Activated CD4-positive, alpha-beta T cell treated with anti-CD3 and anti-CD28 coated beads, Interleukin-2, Interleukin-4, amounts not matched to agents 100 ng/mL and 50 ng/mL, durations not matched to agents 16 hours and 8 hours (primary cell): ENCODE measurements at regions not wholly inside any gene's neighbourhood (a gene's known extent, or its start where the extent isn't known, plus 50 kb on each side); places are given as distances from the start of the nearest gene placed in this dataset.

Experiments used
- DNase-seq: peaks from one replicate; pipeline ENCODE4 v3.0.0-alpha.2; 2020; ENCODE audit warnings: low spot score

DNA sequence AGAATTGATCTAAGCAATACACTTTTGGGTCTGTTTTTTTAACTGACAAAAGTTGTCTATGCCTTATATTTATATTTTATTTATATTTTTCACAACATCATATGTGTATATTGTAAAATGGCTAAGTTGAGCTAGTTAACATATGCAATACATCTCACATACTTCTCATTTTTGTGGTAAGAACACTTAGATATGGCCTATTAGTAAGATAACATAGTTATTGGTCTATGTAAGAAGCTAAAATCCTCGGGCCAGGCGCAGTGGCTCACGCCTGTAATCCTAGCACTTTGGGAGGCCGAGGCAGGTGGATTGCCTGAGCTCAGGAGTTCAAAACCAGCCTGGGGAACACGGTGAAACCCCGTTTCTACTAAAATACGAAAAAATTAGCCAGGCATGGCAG lies 275.6 kb upstream of the ID2 start:
- no peak for DNase-seq

DNA sequence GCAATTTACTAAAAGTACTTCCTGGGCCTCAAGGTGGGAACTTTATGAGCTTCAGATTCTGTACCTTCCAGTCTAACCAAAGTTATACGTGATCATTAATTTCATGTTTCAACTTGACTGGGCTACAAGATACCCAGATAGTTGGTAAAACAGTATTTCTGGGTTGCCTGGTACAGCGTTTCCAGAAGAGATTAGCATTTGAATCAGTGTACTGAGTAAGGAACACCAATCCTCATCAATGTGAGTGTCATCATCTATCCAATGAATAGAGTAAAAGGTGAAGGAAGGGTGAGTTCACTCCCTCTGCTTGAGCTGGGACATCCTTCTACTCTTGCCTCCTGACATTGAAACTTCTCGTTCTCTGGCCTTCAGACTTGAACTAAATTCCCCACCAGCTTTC lies 274.5 kb upstream of the ID2 start:
- no peak for DNase-seq

DNA sequence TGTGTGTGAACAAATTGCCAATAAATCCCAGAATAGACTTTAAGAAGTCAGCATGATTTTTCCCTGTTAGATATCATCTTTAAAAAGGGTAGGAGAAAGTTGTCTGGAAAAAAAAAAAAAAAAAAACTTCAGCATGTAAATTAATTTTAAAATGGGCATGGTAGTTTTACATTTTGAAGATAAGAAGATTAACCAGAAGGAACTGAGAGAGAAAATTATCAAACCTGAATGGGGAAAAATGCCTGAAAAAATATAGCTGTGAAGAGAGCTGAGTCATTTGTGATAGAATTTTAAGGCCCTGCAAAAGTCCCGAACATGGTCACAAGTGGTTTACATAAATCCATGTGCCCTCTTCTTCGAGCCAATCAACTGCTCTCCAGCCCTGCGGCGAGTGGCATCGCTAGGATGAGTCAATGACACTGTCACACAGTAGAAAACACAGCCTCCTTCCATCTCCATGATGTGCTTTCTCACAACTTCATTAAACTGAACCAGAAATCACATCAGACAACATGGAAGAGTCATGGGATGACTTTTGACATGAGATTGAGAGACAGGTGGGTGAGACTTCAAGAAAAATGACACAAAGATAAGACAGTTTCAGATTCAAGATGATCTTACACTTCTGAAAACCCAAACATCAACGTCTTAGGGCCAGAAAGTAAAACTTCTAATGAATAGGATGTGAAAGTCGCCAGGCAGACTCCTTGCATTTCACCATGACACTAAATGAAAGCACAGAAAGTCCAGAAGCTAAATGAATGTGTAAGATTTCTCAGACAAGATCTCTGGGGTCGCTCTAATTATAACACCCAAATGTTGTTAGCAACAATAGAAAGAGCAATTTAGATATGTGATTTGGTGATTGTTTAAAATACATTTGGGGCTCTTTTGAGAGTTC lies 273.0 kb upstream of the ID2 start:
- peak; percentile 90 for DNase-seq

DNA sequence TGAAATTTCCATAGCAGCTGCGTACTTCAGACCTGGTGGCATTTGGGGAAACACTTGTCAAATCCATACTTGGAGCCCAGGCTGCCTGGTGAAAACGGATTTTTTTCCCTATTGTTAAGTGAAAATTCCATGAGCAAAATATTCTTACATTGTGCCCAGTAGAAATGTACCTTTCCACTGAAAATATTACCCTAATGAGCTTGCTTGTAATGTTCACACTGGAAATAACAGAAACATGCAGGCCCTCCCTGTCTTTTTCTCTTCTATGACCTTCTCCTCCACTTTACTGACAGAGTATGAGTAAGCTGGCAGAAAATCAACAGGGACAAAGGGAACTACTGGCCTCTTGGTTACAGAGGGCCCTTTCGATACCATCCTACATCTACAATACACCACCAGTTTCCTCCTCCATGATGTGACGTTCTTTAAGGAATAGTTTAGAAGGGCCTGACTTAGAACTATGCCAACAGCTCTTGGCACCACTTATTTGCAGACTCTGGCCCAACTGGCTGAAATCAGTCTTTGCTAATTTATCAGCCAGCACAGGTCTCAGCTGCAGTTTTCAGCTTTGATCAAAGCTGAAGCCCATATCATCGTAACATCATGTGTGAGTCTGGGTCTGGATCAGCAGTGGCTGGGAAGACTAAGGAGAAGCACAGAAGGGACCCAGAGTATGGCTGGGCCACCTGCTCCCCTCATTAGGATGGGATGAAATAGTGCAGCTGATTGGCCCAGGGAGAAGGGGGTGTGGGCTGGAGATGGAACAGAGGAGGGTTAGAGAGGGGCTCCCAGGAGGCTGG lies 272.2 kb upstream of the ID2 start:
- DNase-seq: no peak

DNA sequence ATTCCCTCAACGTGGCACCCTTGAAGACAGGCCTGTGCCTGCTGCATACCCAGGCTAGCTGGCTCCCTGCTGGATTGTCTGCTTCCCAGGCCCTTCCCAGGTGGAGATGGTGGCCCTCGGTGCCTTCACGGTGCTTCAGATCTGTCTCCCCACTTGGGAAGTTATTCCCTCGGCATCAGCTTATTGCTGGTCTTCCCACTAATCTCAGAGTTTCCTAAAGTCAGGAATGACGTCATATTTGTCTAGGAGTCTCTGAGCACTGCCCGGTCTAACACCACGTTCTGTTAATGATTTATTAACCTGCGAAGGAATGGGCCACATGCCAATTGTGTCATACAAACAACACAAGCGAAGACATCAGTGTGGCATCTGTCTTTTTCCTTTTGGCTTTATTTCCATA lies 269.8 kb upstream of the ID2 start:
- no peak for DNase-seq

DNA sequence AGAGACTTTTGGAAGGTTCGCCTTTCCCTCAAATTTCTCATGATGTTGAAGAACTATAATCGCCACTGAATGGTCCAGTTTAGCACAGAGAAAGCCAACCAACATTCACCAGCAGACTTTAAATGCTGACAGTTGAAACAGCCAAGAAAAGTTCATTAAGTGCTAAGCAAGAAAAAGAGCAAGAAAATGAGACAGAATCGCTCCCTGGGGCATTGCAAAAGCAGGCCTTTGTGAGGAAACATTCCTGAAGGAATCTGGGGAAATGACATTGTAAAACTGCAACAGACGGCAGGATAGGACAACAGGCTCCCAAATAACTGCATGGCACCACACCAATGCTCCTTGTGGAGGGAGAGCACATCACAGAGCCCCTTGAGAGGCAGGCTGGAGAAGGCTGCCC lies 269.3 kb upstream of the ID2 start:
- DNase-seq: no peak

DNA sequence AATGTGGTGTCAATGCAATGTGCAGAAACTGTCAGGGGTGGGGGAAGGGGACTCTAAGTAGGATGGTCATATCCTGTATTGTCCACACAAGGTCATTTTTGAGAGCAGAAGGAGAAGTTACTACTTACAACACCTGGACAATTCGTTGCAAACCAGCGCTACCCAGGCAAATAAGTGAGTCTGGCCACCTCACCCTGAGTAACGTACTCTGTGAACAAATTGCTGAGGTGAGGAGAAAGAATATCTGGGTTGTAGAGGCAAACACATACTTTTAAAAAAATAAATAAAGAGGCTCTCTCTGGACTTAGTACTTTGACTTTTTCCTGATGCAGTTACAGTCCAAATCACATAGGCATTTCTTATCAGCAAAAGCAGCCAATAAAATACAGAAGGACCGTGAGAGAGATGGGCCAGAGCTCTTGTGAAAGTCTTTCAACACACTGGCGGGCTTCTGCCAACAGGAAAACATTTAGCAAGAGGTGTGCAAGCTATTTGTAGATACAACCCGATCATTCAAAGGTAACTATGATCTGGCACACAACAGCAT lies 268.2 kb upstream of the ID2 start:
- no peak for DNase-seq

DNA sequence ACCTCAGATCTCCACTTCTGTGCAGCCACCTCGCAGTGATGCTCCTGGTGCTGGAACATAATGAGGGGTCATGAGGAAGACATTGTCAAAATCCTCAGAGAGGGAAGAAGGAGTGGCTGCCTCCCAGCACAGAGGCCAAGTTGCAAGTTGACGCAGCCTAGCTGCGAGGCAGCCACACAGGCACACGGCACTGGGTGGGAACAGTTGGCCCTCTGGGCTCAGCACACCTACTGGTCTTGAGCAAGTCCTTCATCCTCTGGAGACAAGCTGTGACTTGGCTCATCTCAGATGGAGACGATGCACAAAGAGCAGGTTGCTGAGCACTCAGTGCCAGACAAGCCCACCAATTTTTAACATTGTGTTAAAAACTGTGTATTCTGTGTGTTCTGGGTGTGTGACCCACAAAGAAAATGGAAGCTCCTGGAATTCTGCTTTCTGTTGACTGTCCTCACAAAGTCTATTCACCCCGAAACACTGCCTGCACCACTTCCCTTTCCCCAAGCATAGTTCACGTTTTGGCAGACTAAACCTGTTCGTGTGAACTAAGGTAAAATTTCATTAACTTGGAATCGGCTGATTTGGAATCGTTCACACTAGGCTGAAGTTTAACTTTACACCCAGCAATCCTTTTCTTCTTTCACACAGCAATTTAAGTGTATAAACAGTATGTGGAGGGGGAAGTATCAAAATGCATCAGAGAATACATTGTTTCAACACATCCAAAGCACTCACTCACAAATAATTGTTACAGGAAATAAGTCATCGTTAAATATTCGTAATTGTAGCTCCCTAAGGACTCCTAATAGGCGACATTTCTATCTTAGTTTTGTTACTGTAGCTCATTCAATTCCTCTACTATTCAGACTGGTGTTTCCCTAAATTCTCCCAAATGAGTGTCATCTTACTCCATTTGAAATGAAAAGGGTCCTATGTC lies 266.6 kb upstream of the ID2 start:
- DNase-seq: no peak

DNA sequence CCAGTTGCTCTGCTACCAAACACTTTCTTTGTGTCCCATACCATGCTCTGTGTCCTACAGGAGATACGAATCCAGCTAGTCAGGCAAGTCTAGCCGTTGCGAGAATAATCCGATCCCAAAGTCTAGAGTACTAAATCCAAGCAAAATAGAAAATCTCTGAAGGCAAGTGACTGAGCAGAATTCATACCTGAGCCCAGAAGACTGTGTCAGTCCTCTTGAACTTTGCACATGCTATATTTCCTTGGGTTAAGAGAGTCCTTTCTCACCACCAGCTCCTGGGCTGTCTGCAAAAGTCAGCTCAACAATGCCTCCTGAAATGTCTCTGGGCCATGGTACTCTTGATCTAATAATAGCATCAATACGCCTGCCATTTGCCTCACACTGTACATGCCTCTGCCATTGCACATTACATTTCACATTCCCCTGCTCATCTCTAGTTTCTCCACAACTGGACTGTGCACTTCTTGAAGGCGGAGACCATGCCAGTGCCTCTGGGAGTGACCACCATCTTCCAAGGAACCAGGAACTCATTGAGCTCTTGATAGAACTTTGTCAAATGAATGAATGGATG lies 265.8 kb upstream of the ID2 start:
- DNase-seq: no peak

DNA sequence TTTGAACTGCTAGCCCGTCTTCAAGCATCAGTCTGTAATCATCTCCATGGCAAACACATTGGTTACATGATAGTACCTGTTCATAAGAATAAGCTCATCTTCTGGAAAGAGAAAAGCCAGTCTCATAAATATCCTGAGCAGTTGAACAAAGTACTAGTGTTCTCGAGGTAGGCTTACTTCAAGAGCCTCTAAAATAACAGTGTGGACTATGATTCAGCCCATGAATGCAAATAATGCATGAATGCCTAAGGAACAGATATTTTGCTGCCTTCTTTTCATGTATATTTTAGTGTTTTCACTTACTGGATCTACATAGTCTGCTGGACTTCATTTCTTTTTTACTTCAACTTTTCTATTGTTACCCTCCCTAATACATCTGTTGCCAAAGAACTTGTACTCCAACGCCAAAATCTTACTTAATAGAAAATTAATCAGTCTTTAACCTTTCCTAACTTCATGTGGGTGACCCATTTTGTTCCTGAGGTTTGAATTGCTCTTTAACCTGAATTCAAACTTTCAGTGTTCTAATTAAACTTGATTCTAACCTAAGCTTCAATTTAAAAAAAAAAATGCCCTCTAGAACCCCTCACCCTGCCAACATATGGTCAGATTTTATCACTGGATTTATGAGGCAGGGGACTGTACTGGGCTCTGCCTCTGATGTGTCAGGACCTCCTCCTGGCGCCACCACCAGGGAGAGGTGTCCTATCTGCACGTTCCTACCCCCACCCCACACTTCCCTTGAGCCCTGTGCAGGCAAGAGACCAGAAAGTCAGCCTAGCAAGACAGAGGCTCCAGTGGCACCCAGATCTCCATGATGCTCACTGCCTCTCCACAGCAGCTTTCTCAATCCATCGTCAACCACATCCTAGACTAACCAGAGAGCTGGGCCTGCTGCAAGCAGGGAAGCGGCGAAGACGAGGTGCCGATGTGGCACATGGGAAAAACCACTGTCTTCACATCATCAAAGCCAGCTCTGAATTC lies 264.7 kb upstream of the ID2 start:
- no peak for DNase-seq

DNA sequence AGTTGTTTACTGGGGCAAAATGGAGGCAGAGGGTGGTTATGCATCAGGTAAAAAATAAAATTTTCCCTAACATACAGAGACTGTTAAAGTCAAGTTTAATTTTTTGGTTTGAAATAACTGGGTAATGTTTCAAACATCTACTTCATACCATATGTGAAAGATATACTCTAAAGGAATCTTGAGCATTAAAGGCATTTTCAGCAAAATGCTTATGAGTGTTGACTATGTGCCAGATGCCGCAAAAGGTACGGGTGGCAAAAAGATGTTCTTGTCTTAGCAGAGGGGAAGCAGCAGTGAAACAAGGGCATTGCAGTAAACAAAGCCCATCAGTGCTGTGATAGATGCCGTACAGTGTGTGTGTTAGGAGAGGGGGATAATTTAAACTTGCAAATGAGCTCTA lies 263.1 kb upstream of the ID2 start:
- no peak for DNase-seq

DNA sequence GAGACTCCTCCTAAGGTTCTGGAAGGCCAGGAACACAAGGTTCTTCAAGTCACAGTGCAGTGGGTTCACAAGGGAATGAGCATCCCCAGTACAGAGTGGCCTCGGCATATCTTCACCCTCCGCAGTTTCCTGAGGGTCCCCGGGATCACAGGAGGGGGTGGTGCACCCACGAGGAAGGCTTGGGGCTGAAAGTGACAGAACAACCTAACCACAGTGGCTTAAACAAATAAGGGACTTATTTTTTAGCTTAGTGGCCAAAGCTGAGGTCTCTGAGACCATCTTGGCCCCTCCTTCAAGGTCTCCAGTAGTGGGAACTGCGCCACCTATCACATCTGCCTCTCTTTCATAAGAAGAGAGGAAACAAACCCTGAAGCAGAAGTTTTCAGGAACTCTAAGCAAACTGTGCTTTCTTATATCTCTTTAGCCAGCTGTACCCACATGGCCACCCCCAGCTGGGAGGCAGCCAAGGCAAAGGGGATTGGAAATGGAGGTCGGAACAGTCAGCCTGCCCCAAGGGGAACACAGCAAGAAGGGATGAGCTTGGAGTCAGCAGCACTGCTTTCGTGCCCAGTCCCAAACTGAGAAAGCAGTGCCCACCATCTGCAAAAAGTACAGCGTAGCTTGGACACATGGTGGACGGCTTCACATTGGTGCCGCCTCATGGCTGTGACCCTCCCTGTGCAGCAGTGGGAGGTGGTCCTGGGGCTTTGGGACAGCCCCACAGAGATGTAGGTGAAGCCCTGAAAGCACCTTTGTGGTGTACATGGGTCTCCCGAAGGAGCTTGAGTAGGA lies 260.0 kb upstream of the ID2 start:
- no peak for DNase-seq

DNA sequence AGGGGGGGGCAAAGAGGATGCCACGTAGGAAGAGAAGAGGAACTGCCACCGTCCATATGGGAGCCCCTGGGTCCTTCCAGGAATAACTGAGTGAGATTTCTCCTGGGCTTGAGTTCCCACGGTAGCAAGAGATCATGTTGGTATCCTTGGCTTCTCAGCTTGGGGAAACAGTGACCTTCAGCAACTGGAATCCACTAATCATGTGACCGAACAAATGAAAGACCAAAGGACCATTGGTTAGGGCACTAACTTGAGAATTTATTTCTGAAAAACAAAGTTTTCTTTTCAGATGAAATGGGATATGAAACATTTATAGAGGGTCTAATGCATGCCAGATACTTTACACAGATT lies 259.4 kb upstream of the ID2 start:
- no peak for DNase-seq

DNA sequence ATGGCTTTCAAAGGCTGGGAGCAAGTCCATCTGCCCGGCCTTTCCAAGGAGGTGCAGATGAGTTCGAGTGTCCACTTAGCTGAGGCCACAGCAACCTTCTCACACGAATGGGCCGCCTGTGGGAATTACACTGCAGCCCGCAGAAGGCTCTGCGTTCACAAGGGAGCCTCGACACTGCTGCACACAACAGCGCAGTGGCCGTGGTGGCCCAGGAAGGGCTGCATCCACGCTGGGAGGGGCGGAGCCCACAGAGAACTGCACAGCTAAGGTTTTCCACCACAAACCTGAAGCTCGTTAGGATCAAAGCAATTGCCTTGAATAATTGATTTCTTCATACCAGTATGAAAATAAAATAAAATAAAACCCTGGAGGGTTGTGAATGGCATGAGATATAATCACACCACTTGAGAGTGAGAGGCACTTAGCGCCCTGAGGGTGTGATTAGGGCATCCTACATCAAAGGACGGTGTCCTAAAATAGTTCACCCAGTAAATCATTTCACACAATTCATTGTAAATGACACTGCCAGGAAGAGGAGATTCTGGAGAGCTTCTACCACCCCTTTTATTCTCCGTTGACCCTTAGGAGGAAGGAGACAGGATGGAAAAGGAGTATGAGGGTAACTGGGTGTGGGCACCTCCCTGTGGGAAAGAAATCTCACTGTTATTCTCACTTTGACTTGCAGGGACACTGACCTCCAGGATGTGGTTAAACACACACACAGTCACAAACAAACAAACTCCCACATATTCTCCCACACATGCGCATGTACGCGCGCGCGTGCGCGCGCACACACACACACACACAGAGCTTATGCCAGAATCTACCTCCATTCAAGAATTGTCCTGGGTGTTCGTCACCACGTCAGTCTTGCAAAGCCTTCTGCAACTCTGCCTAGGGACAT lies 256.6 kb upstream of the ID2 start:
- DNase-seq: peak; percentile 33

DNA sequence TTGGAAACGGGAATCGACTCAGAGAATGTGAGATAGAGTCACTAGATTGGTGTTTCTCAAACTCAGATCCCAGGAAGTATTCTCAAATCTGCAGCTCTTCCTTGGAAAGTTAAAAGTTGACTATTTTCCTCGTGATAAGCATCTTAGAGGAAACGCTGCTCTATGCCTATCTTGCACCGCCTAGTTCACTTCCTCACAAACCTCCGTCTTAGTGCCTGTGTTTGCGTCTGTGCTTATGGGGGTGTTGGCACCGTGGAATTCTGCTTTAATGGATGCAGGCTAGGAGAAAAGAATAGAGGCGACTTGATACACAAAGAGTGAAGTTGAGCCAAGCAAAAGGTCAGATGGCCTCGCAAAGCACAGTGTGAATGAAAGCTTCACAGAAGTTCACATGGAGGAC lies 255.3 kb upstream of the ID2 start:
- DNase-seq: no peak

DNA sequence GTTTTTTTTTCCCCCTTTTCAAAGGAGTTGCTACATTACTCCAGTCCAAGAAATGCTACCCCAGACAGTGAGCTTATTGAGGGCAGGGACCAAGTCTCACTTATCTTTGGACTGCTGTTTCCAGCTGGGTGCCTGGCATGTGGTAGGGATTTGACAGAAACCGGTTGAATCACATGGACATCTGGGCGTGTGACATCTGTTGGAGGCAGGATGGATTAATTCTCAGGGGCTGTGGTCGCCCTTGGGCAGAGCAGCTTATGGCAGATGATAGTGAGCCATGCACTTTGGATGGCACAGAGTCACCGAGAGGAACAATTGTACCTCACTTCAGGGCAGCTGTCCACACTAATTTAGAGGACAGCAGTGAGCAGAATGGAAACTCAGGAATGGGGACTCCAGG lies 254.6 kb upstream of the ID2 start:
- no peak for DNase-seq

DNA sequence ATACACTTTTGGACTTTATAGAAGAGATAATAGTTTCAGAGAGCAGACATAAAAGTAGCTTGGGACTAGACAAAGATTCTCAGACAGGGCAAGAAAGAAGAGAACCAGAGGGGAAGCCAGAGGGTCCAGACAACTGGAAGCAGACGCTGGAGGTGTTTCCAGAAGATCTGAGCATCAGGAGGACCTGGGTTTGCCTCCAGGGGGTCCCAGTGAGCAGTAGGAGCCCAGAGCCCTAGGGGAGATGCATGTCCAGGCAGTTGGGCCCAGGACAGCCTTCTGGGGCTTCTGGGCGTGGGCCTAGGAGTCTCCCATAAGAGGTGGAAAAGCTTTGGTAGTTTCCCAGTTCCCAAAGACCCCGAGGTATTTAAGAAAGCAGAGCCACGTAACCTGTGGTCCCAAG lies 251.2 kb upstream of the ID2 start:
- no peak for DNase-seq

DNA sequence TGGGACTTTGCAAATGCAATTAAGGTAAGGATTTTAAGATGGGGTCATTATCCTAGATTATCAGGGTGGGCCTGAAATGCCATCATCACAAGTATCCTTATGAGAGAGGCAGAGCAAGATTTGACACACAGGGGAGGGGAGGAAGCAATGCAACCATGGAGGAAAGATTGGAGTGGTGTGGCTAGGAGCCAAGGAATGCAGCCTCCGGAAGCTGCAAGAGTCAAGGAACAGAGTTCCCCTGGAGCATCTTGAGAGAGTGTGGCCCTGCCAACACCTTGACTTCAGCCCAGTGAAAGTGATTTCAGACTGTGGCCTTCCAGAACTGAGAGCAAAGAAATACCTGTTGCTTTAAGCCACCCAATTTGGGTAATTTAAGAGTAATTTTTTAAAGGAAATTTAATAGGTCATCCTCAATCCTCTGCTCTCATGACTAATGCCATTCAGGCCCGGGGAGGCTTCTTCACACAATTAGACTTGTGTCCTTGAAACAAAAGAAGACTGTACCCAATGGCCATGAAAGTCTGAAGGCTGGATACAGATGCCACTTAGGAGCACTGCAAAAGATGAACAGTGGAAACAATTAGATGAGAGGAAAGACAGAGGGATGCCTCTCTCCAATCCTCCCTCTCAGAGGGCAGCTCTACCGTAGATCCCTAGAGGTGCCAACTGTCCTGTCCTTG lies 250.3 kb upstream of the ID2 start:
- no peak for DNase-seq
